Cerebellar cortex (tissue), 1 donor: ENCODE measurements at regions not wholly inside any gene's neighbourhood (a gene's known extent, or its start where the extent isn't known, plus 50 kb on each side); places are given as distances from the start of the nearest gene placed in this dataset.
"Not testable (repeated sequence)": the region's sequence is repeated elsewhere in the genome, so short reads cannot be mapped to it uniquely, and the experiment has no call there.

Experiments used
- DNase-seq: peaks from one replicate; pipeline ENCODE4 v3.0.0-alpha.2; 2015; ENCODE audit warnings: low spot score

DNA sequence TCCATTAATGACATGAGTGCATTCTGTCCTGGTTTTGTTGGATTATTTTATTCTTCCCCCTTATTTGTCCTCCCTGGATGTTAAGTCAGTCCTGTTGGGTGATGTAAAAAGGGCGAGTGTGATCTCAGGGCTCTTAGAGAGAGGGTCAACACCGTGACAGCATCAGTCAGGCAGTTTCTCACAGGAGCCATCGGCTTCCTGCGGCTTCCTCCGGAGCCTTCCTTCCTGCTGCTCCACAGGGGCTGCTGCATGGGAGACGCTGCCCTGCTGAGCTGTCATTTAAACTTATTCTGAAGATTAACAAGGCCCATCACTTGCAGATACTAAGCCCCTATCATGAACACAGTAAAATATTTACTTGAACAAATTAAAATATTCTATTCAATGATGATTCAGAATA, 211.3 kb downstream of the SPATA31A1 start:
- not testable (repeated sequence) for DNase-seq

- DNase-seq, result not testable (repeated sequence)
Observed at GRCh38 chr9:39567396-39567795, 211.9 kb downstream of the SPATA31A1 start.

DNA sequence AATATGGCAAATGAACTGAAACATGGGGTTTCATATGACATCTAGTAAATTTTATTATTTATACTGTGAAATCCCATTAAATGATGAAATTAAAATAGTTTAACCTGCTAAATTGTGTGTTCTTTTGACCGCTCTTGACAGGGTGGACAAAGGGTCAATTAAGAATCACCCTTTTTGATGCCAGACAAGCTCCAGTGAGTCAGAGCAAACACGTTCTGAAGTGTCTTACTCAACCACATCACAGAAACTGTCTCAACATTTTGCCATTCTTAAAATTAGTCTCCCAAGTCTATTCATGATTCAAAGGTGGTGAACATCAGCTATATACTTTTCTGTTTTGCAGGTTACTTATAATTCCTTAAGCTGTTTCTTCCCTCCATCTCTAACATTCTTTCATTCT, 213.4 kb downstream of the SPATA31A1 start:
- not testable (repeated sequence) for DNase-seq

DNA sequence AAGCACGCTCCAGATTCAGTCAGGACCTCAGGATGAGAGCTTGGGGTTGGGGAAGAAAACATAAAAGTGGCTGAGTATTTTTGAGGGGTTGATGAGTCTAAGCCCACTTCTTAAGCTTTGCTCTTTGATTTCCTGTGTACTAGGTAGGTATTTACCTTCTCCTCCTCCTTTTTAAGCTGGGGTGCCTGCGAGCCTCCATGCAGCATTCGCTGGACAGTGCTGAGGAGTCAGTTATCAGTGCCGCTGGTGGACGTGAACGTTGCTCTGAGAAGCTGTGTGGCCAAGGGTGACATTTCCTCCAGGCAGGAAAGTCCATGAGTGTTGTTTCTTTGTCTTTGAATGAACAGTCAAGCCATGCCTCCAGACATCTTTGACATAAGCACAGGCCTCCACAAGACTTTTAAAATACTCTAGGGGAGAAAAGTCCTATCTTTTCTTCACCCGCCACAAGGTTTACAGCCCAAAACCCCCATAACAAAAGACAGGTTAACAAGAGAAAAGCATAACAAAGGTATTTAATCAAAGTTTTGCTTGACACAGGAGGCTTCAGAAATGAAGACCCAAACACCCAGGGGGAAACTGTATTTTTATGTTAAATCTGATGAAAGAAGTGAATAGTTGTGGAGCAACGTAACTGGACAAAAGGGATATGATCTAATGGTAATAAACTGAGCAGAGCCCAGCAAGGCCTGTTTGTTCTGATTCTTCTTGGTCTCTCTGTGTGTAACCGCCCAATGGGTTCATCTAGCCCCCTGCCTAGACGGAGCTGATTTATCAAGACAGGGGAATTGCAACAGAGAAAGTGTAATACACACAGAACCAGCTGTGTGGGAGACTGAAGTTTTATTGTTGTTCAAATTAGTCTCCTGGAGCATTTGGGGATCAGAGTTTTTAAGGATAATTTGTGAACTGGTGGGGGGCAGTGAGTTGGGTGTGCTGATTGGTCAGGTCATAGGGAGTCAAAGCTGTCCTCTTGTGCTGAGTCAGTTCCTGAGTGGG, 217.9 kb downstream of the SPATA31A1 start:
- DNase-seq, result not testable (repeated sequence)

DNA sequence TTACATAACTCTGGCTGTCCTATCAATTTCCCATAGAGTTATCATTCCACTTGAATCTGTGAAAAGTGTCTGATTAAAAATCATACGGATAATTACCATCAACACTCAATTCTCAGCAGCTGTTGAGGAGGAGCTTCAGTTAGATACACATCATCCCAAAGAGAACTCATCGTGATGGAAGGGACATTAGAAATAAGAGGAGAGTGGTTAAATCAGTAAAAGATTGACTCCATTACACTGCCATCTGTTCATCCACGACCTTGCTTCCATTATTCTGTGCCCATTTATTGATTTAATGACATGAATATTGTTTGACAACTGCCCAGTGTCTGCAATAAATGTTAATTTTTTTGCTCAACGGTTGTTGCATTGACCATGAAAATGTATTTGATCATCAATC, 223.5 kb downstream of the SPATA31A1 start:
- DNase-seq, result not testable (repeated sequence)

GRCh38 chr9:39581296-39581695, 225.8 kb downstream of the SPATA31A1 start:
- DNase-seq, result not testable (repeated sequence)

GRCh38 chr9:39582677-39583412, 227.4 kb downstream of the SPATA31A1 start:
- not testable (repeated sequence) for DNase-seq

DNA sequence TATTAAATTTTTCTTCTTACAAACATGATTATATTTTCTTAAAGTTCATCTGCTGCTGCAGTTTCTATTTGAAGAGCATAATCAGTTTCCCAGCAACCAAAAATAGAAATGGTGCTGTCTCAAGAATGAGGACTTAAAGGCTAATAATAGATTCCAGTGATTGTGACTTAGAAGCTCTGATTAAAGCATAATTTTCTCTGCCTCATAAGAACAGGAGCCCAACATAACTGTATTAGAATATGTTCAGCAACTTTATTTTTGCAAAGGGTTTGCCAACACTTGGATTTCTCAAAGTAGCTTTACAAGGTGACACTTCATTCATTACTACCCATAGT, 227.9 kb downstream of the SPATA31A1 start:
- not testable (repeated sequence) for DNase-seq

GRCh38 chr9:39585233-39585632, 229.8 kb downstream of the SPATA31A1 start:
- DNase-seq, result not testable (repeated sequence)

- no peak for DNase-seq
Observed at GRCh38 chr9:39587844-39588499, 232.5 kb downstream of the SPATA31A1 start.

DNA sequence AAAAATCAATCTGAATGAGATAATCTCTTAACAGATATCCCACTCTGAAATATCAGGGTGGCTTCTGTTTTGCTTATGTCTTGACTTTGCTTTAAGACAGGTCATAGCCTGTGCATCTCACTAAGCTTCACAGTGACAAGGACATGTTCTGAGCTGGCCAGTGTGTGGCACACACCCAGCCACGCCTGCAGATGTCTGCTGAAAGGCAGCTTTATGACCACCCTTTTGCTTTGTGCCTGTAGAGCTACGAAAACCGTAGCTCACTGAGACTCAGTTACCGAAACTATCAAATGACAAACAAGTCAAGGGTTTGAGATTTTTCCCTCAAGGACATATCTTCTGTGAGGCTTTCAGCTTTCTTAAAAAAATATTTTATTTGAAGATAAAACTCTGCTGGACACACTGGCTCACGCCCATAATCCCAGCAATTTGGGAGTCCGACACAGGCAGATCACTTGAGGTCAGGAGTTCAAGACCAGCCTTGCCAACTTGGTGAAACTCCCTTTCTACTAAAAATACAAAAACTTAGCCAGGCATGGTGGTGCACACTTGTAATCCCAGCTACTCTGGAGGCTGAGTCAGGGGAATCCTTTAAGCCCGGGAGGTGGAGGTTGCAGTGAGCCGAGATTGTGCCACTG, 233.2 kb downstream of the SPATA31A1 start:
- peak; percentile 3 for DNase-seq

- DNase-seq, result not testable (repeated sequence)
Observed at GRCh38 chr9:39604089-39604488, 248.6 kb downstream of the SPATA31A1 start.

- DNase-seq, result not testable (repeated sequence)
Observed at GRCh38 chr9:39611449-39612231, 256.2 kb downstream of the SPATA31A1 start.

DNA sequence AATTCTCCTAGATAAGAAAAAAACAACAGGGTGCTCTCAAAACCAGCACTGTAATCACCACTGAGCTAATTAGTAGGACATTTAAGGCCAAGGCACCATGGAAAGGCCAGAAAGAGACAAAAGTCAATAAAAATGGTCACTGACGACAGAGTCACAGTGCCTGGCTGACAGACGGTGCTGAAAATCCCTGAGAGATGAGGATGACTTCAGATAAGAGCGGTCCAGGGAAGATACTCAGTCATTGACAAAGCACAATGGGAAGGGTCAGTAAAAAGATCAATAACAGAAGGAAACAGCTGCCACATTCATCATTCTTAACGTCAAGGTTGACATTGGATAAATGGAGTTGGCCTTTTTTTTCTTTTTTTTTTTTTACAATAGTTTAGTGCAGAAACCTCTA, 261.0 kb downstream of the SPATA31A1 start:
- DNase-seq, result not testable (repeated sequence)

- not testable (repeated sequence) for DNase-seq
Observed at GRCh38 chr9:39624048-39624447, 268.6 kb downstream of the SPATA31A1 start.

DNA sequence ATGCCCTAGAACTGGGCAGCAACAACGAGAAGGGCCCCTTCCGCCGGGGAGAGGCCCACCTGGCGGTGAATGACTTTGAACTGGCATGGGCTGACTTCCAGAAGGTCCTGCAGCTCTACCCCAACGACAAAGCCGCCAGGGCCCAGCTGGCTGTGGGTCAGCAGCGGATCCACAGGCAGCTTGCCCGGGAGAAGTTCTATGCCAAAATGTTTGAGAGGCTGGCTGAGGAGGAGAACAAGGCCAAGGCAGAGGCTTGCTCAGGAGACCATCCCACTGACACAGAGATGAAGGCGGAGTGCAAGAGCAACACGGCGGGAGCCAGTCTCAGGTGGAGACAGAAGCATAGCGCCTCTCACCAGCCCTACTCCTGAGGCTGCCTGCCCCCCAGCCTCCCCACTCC, 276.6 kb downstream of the SPATA31A1 start:
- DNase-seq, result not testable (repeated sequence)

DNA sequence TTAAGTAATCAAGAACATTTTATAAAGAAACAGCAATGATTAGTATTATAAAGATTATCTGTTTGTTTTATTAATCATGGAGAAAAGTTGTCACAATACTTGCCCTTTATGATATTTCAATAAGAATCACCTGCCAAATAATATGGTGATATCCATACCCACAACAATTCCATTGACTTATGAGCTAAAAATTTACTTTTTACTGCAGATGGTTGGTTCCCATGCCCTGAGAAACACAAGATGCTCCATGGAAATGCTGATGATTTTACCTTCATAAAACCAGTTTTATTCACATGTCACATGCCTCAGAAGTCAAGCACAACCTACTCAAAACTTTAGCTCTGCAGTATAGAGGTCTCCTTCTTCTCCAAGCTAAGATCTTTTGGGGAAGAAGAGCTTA, 293.6 kb downstream of the SPATA31A1 start:
- not testable (repeated sequence) for DNase-seq

- not testable (repeated sequence) for DNase-seq
Observed at GRCh38 chr9:39656960-39657603, 301.6 kb downstream of the SPATA31A1 start.

- not testable (repeated sequence) for DNase-seq
Observed at GRCh38 chr9:39663020-39663419, 307.6 kb downstream of the SPATA31A1 start.

- DNase-seq, result not testable (repeated sequence)
Observed at GRCh38 chr9:39663713-39664112, 308.2 kb downstream of the SPATA31A1 start.
